ENCODE measurements at regions not wholly inside any gene's neighbourhood (a gene's known extent, or its start where the extent isn't known, plus 50 kb on each side); places are given as distances from the start of the nearest gene placed in this dataset.

- TF ChIP-seq GABPA (IDR thresholded peaks at IDR 0.05 in 1 of 2, conservative IDR thresholded peaks at IDR 0.05 in 1 of 2), result no peak
- no peak for TF ChIP-seq TAF1 (conservative IDR thresholded peaks at IDR 0.05)
- TF ChIP-seq RAD21 (IDR thresholded peaks at IDR 0.05), result no peak
- TF ChIP-seq HNF4A (conservative IDR thresholded peaks at IDR 0.05), result no peak
These were observed 348.5 kb downstream of the RFC3 start (continued) for GRCh38 chr13:34166406-34166805.

GRCh38 chr13:34167347-34167746, 349.4 kb downstream of the RFC3 start:
- no peak overlapping the region for H3K27ac ChIP-seq (ENCODE audit: low read depth in 1 of 2, low read length in 2 of 2)
- no peaks in the 10 kb centered on the region for H3K4me1 ChIP-seq (ENCODE audit: control insufficient read depth in 4 of 4, insufficient read depth in 4 of 4, low read length in 3 of 4)
- H3K36me3 ChIP-seq (ENCODE audit: control insufficient read depth in 4 of 4, insufficient read depth in 3 of 4, low read depth in 1 of 4, low read length in 3 of 4), result no peaks in the 10 kb centered on the region
- H3K27me3 ChIP-seq (ENCODE audit: control insufficient read depth in 4 of 4, insufficient read depth in 4 of 4, low read length in 3 of 4), result peaks cover 0 to 2% (median 0%) of the 10 kb centered on the region in 4 donors
- WGBS, result 54% methylated on average over 2 of the region's 2 CpGs
- TF ChIP-seq CTCF (IDR thresholded peaks at IDR 0.05; ENCODE audit: low read depth, low read length, missing input control) (no peak), YY1 (IDR thresholded peaks at IDR 0.05) (no peak), FOXA2 (IDR thresholded peaks at IDR 0.05) (no peak), HNF4A (conservative IDR thresholded peaks at IDR 0.05) (no peak)
- H3K9ac ChIP-seq (ENCODE audit: low read depth in 1 of 2, low read length in 2 of 2), result no peak overlapping the region
- H3K9me3 ChIP-seq (ENCODE audit: control insufficient read depth in 4 of 4, low read length in 3 of 4), result no peaks in the 10 kb centered on the region
- DNase-seq (ENCODE audit: low spot score), result no peak
- H3K4me3 ChIP-seq (ENCODE audit: low read depth in 1 of 3, low read length in 3 of 3), result no peak overlapping the region

- no peak for DNase-seq (ENCODE audit: low spot score)
- TF ChIP-seq GABPA (IDR thresholded peaks at IDR 0.05 in 1 of 2, conservative IDR thresholded peaks at IDR 0.05 in 1 of 2), result no peak
- TF ChIP-seq FOXA1 (IDR thresholded peaks at IDR 0.05), result no peak
- no peak for TF ChIP-seq SP1 (IDR thresholded peaks at IDR 0.05)
- TF ChIP-seq YY1 (IDR thresholded peaks at IDR 0.05), result no peak
- TF ChIP-seq CTCF (IDR thresholded peaks at IDR 0.05; ENCODE audit: low read depth, low read length, missing input control), result no peak
- no peak for TF ChIP-seq RAD21 (IDR thresholded peaks at IDR 0.05)
These were observed 354.1 kb downstream of the RFC3 start for GRCh38 chr13:34172048-34172447.

GRCh38 chr13:34174671-34175145, 356.8 kb downstream of the RFC3 start:
- no peaks in the 10 kb centered on the region for H3K36me3 ChIP-seq (ENCODE audit: control insufficient read depth in 4 of 4, insufficient read depth in 3 of 4, low read depth in 1 of 4, low read length in 3 of 4)
- WGBS, result 59% methylated on average over 2 of the region's 2 CpGs
- no peak overlapping the region for H3K9ac ChIP-seq (ENCODE audit: low read depth in 1 of 2, low read length in 2 of 2)
- H3K27ac ChIP-seq (ENCODE audit: low read depth in 1 of 2, low read length in 2 of 2), result no peak overlapping the region
- H3K27me3 ChIP-seq (ENCODE audit: control insufficient read depth in 4 of 4, insufficient read depth in 4 of 4, low read length in 3 of 4), result peaks cover 0 to 5% (median 2%) of the 10 kb centered on the region in 4 donors
- TF ChIP-seq MAX (IDR thresholded peaks at IDR 0.05) (no peak), RXRA (IDR thresholded peaks at IDR 0.05) (no peak), HNF4G (IDR thresholded peaks at IDR 0.05) (no peak), ATF3 (IDR thresholded peaks at IDR 0.05) (no peak)
- H3K4me3 ChIP-seq (ENCODE audit: low read depth in 1 of 3, low read length in 3 of 3), result no peak overlapping the region
- no peaks in the 10 kb centered on the region for H3K4me1 ChIP-seq (ENCODE audit: control insufficient read depth in 4 of 4, insufficient read depth in 4 of 4, low read length in 3 of 4)
- H3K9me3 ChIP-seq (ENCODE audit: control insufficient read depth in 4 of 4, low read length in 3 of 4), result no peaks in the 10 kb centered on the region
- DNase-seq (ENCODE audit: low spot score), result no peak

More at GRCh38 chr13:34172048-34172447, 354.1 kb downstream of the RFC3 start:
- Histone ChIP-seq H3K27me3 (ENCODE audit: control insufficient read depth in 4 of 4, insufficient read depth in 4 of 4, low read length in 3 of 4) (peaks cover 0 to 5% (median 2%) of the 10 kb centered on the region in 4 donors), H3K27ac (ENCODE audit: low read depth in 1 of 2, low read length in 2 of 2) (no peak overlapping the region), H3K4me3 (ENCODE audit: low read depth in 1 of 3, low read length in 3 of 3) (no peak overlapping the region), H3K9ac (ENCODE audit: low read depth in 1 of 2, low read length in 2 of 2) (no peak overlapping the region), H3K9me3 (ENCODE audit: control insufficient read depth in 4 of 4, low read length in 3 of 4) (no peaks in the 10 kb centered on the region), H3K36me3 (ENCODE audit: control insufficient read depth in 4 of 4, insufficient read depth in 3 of 4, low read depth in 1 of 4, low read length in 3 of 4) (no peaks in the 10 kb centered on the region), H3K4me1 (ENCODE audit: control insufficient read depth in 4 of 4, insufficient read depth in 4 of 4, low read length in 3 of 4) (no peaks in the 10 kb centered on the region)

Data from liver (tissue), 8 donors.